HEK293 (cell line): ENCODE measurements at regions not wholly inside any gene's neighbourhood (a gene's known extent, or its start where the extent isn't known, plus 50 kb on each side); places are given as distances from the start of the nearest gene placed in this dataset.

Experiments
- ZNF16 ChIP-seq: fragments of 450-650 bp; formaldehyde crosslinking; IDR thresholded peaks from 2 replicates; pipeline ENCODE4 v1.5.1; 2016; ENCODE audit warnings: low read depth, missing biosample characterization, missing genetic modification characterization
- ZNF221 ChIP-seq: fragments of 450-650 bp; formaldehyde crosslinking; IDR thresholded peaks from 2 replicates; pipeline ENCODE4 v1.5.1; 2017; ENCODE audit warnings: missing biosample characterization, missing genetic modification characterization, borderline replicate concordance
- ZNF37A ChIP-seq: fragments of 450-650 bp; IDR thresholded peaks from 2 replicates; pipeline ENCODE4 v1.5.1; 2018; ENCODE audit warnings: missing biosample characterization, missing genetic modification characterization

- TF ChIP-seq ZNF221 (tag by site-specific recombination) (no peak), ZNF16 (tag by site-specific recombination) (no peak), ZNF37A (tag by site-specific recombination) (no peak)
Observed at GRCh38 chr3:3240986-3241385, 61.5 kb upstream of the CRBN start.
